Cardiac muscle cell (in vitro differentiated cells and primary cell): ENCODE measurements at regions not wholly inside any gene's neighbourhood (a gene's known extent, or its start where the extent isn't known, plus 50 kb on each side); places are given as distances from the start of the nearest gene placed in this dataset.

Experiments
- DNase-seq, 2 donors: peaks; one replicate each; pipeline versions ENCODE4 v3.0.0 to v3.0.0-alpha.2; 2010 to 2017; ENCODE audit warnings: low read depth in 1 of 2, low spot score in 1 of 2
- H3K27ac ChIP-seq: fragments of 200-600 bp; sonication (generic); 2 replicates; pipeline ENCODE4 v1.5.1; 2016
- H3K27me3 ChIP-seq: fragments of 200-600 bp; sonication (generic); 2 replicates; pipeline ENCODE4 v1.6.0; 2016; ENCODE audit warnings: control low read depth
- H3K36me3 ChIP-seq: fragments of 200-600 bp; sonication (generic); 2 replicates; pipeline ENCODE4 v1.5.1; 2016; ENCODE audit warnings: control low read depth
- H3K4me1 ChIP-seq: fragments of 200-600 bp; sonication (generic); 2 replicates; pipeline ENCODE4 v1.8.1; 2017; ENCODE audit warnings: low read depth, mild to moderate bottlenecking, mixed run types
- H3K4me3 ChIP-seq: fragments of 200-600 bp; sonication (generic); 2 replicates; pipeline ENCODE4 v1.5.1; 2016; ENCODE audit warnings: mild to moderate bottlenecking
- H3K9me3 ChIP-seq: fragments of 200-600 bp; sonication (generic); 2 replicates; pipeline ENCODE4 v1.5.1; 2017; ENCODE audit warnings: low read depth, mild to moderate bottlenecking, control low read depth
- TF ChIP-seq, protein P1 (sequence below): IDR thresholded peaks from 2 replicates; pipeline ENCODE4 v1.5.1; 2012; ENCODE audit warnings: low read depth, mild to moderate bottlenecking, low read length

DNA sequence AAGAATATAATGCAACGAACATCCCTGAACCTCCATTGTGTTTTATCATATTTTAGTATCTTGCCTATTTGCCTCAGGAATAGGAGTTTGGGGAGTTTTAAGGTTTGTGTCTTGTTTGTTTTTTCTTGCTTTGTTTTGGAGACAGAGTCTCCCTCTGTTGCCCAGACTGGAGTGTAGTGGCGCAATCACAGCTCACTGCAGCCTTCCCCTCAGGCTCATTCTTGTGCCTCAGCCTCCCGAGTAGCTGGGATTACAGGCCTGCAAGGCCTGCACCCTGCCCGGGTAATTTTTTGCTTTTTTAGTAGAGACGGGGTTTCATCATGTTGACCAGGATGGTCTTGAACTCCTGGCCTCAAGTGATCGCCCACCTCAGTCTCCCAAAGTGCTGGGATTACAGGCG, 63.3 kb upstream of the CARMIL1 start:
- Histone ChIP-seq H3K9me3 (no peaks in the 10 kb centered on the region), H3K4me3 (no peak overlapping the region)
- TF ChIP-seq, protein P1, sequence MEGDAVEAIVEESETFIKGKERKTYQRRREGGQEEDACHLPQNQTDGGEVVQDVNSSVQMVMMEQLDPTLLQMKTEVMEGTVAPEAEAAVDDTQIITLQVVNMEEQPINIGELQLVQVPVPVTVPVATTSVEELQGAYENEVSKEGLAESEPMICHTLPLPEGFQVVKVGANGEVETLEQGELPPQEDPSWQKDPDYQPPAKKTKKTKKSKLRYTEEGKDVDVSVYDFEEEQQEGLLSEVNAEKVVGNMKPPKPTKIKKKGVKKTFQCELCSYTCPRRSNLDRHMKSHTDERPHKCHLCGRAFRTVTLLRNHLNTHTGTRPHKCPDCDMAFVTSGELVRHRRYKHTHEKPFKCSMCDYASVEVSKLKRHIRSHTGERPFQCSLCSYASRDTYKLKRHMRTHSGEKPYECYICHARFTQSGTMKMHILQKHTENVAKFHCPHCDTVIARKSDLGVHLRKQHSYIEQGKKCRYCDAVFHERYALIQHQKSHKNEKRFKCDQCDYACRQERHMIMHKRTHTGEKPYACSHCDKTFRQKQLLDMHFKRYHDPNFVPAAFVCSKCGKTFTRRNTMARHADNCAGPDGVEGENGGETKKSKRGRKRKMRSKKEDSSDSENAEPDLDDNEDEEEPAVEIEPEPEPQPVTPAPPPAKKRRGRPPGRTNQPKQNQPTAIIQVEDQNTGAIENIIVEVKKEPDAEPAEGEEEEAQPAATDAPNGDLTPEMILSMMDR: no peak

DNA sequence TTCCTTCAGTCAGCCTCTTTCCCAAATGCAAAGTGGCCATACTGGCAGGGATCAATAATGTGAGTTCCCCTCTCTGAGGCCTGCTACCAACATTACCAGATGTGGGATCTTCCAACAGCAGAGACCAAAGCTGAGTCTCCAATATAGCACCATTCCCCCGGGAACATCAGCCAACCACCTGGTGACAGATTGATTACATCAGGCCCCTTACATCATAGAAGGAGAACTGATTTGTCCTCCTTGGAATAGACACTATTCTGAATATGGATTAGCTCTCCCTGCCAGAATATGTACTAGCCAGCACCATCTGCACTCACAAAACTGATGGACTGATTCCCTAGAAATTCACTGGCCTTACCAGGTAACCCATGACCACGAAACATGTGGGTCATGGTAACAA, 61.9 kb upstream of the CARMIL1 start:
- Histone ChIP-seq H3K4me1 (no peaks in the 10 kb centered on the region), H3K36me3 (no peaks in the 10 kb centered on the region), H3K27ac (no peak overlapping the region), H3K27me3 (no peaks in the 10 kb centered on the region), H3K4me3 (no peak overlapping the region), H3K9me3 (no peaks in the 10 kb centered on the region)
- TF ChIP-seq, protein P1: no peak
- no peak for DNase-seq

More for the DNA sequence above, 63.3 kb upstream of the CARMIL1 start:
- Histone ChIP-seq H3K27me3 (no peaks in the 10 kb centered on the region), H3K36me3 (no peaks in the 10 kb centered on the region), H3K4me1 (no peaks in the 10 kb centered on the region), H3K27ac (no peak overlapping the region)
- peak in 1 of 2 donors; percentile 24 for DNase-seq

DNA sequence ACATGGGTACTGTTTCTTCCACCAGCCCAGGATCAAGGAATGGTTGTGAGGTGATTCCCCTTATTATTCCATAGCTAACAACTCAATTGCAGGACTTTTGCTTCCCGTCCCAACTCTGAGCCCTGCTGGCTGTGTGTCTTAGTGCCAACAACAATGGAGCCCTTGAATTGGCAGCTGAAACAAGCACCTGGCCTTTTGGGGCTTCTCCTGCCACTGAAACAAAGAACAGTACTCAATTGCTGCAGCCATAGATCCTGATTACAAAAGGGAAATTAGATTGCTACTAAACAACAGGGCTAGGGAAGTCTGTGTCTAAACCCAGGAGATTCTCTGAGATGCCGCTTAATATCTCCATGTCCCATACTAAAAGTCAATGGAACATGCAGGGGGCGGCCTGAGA, 61.3 kb upstream of the CARMIL1 start:
- no peaks in the 10 kb centered on the region for H3K36me3 ChIP-seq
- H3K27ac ChIP-seq: no peak overlapping the region
- DNase-seq: no peak
- TF ChIP-seq, protein P1: no peak
- H3K9me3 ChIP-seq: no peaks in the 10 kb centered on the region
- no peak overlapping the region for H3K4me3 ChIP-seq
- H3K27me3 ChIP-seq: no peaks in the 10 kb centered on the region
- H3K4me1 ChIP-seq: no peaks in the 10 kb centered on the region

DNA sequence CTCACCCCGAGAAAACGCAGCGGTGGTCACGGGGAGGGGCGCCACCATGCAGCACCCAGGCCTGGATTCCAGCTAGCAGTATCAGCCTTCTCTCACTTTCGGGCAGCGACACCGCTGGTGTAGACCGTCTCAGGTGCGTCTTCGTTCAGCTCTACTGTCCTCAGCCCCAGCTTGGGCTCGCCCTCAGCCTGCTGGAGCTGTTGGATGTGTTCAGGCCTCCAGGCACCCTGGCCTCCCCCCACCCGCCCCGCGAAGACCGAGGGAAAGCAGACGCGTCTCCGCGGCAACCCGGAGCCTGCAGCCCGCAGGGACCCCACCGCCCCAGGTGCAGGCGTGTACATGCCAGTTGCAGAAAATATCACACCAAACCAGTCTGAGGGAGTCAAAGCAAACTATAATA, 60.8 kb upstream of the CARMIL1 start:
- TF ChIP-seq, protein P1: no peak
- H3K27me3 ChIP-seq: no peaks in the 10 kb centered on the region
- no peaks in the 10 kb centered on the region for H3K4me1 ChIP-seq
- H3K4me3 ChIP-seq: no peak overlapping the region
- no peaks in the 10 kb centered on the region for H3K9me3 ChIP-seq
- DNase-seq: no peak
- no peak overlapping the region for H3K27ac ChIP-seq
- no peaks in the 10 kb centered on the region for H3K36me3 ChIP-seq

DNA sequence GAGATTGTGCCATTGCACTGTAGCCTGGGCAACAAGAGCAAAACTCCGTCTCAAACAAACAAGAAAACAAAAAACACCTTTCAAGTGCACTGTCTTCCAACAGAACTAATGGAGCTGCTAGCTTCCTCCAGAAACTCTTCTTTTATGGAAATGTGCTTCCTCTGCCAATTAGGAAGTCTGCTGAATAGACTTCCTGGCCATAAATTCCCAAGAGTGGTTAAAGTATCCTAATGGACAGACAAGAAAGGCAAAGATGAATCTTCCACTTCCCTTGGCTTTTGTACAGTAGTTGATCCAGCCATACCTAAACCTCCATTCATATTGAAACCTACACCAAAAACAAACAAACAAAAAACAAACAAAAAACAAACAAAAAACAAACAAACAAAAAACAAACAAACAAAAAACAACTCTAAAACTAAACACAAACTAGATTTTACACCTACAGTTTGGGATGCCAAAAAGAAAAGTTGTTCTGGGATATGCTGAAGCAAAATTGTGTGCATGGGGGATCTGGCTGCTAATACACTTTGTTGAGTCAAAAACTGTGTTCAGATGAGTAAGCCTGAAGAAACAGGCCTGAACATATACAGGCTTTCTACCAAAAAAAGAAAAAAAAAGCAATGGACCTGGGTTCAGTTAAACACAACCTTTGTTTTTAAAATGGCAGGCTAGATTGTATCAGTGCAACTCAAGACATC, 59.8 kb upstream of the CARMIL1 start:
- Histone ChIP-seq H3K27ac (no peak overlapping the region), H3K27me3 (no peaks in the 10 kb centered on the region), H3K9me3 (no peaks in the 10 kb centered on the region), H3K36me3 (no peaks in the 10 kb centered on the region), H3K4me1 (no peaks in the 10 kb centered on the region), H3K4me3 (no peak overlapping the region)
- TF ChIP-seq, protein P1: no peak
- no peak for DNase-seq

DNA sequence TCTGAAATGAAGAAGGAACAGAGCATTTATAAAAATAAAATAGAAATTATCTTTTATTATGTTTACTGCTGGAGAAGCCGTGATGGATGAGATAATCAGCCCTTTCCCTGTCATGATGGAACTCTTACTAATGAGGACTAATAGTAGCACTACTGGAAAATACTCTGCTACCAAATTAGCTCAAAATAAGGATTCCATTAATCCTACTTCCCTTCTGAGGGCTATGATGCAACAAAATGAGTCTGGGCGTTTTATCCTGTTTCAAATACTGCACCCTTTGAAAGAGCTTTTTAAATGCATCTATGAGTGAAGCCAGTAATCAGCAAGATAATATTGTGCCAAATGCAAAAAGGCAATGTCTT, 59.3 kb upstream of the CARMIL1 start:
- DNase-seq: no peak
- Histone ChIP-seq H3K4me1 (no peaks in the 10 kb centered on the region), H3K4me3 (no peak overlapping the region), H3K9me3 (no peaks in the 10 kb centered on the region), H3K36me3 (no peaks in the 10 kb centered on the region), H3K27ac (no peak overlapping the region), H3K27me3 (no peaks in the 10 kb centered on the region)
- TF ChIP-seq, protein P1: no peak
